ENCODE measurements at regions not wholly inside any gene's neighbourhood (a gene's known extent, or its start where the extent isn't known, plus 50 kb on each side); places are given as distances from the start of the nearest gene placed in this dataset.

- no peak for TF ChIP-seq CTCF (IDR thresholded peaks at IDR 0.05; ENCODE audit: insufficient read depth, low read length, poor library complexity, severe bottlenecking)
- DNase-seq (ENCODE audit: extremely low read depth, insufficient read length): no peak
- H3K4me3 ChIP-seq (replicated peaks; ENCODE audit: low read depth, low read length): no peak overlapping the region
- no peaks in the 10 kb centered on the region for H3K27me3 ChIP-seq (replicated peaks; ENCODE audit: control insufficient read depth, insufficient read depth, low read length)
- no peaks in the 10 kb centered on the region for H3K36me3 ChIP-seq (ENCODE audit: control insufficient read depth, insufficient read depth, low read length)
These were observed 594.4 kb upstream of the ID2 start for GRCh38 chr2:8087480-8087840.

GRCh38 chr2:8088810-8089209 lies 593.0 kb upstream of the ID2 start:
- DNase-seq (ENCODE audit: extremely low read depth, insufficient read length): no peak
- TF ChIP-seq CTCF (IDR thresholded peaks at IDR 0.05; ENCODE audit: insufficient read depth, low read length, poor library complexity, severe bottlenecking): no peak

GRCh38 chr2:8089596-8089995 lies 592.3 kb upstream of the ID2 start:
- no peak overlapping the region for H3K4me3 ChIP-seq (replicated peaks; ENCODE audit: low read depth, low read length)
- no peaks in the 10 kb centered on the region for H3K27me3 ChIP-seq (replicated peaks; ENCODE audit: control insufficient read depth, insufficient read depth, low read length)
- DNase-seq (ENCODE audit: extremely low read depth, insufficient read length): no peak
- TF ChIP-seq CTCF (IDR thresholded peaks at IDR 0.05; ENCODE audit: insufficient read depth, low read length, poor library complexity, severe bottlenecking): no peak
- no peaks in the 10 kb centered on the region for H3K36me3 ChIP-seq (ENCODE audit: control insufficient read depth, insufficient read depth, low read length)

More at GRCh38 chr2:8088810-8089209, 593.0 kb upstream of the ID2 start:
- no peaks in the 10 kb centered on the region for H3K27me3 ChIP-seq (replicated peaks; ENCODE audit: control insufficient read depth, insufficient read depth, low read length)
- no peak overlapping the region for H3K4me3 ChIP-seq (replicated peaks; ENCODE audit: low read depth, low read length)
- no peaks in the 10 kb centered on the region for H3K36me3 ChIP-seq (ENCODE audit: control insufficient read depth, insufficient read depth, low read length)

GRCh38 chr2:8090748-8091700 lies 590.8 kb upstream of the ID2 start:
- no peak for TF ChIP-seq CTCF (IDR thresholded peaks at IDR 0.05; ENCODE audit: insufficient read depth, low read length, poor library complexity, severe bottlenecking)
- no peaks in the 10 kb centered on the region for H3K27me3 ChIP-seq (replicated peaks; ENCODE audit: control insufficient read depth, insufficient read depth, low read length)
- no peaks in the 10 kb centered on the region for H3K36me3 ChIP-seq (ENCODE audit: control insufficient read depth, insufficient read depth, low read length)
- H3K4me3 ChIP-seq (replicated peaks; ENCODE audit: low read depth, low read length): no peak overlapping the region
- DNase-seq (ENCODE audit: extremely low read depth, insufficient read length): peak; percentile 15

- H3K4me3 ChIP-seq (replicated peaks; ENCODE audit: low read depth, low read length): no peak overlapping the region
- no peaks in the 10 kb centered on the region for H3K27me3 ChIP-seq (replicated peaks; ENCODE audit: control insufficient read depth, insufficient read depth, low read length)
- DNase-seq (ENCODE audit: extremely low read depth, insufficient read length): no peak
- TF ChIP-seq CTCF (IDR thresholded peaks at IDR 0.05; ENCODE audit: insufficient read depth, low read length, poor library complexity, severe bottlenecking): no peak
- H3K36me3 ChIP-seq (ENCODE audit: control insufficient read depth, insufficient read depth, low read length): no peaks in the 10 kb centered on the region
These were observed 587.3 kb upstream of the ID2 start for GRCh38 chr2:8094526-8094925.
